ENCODE measurements at regions not wholly inside any gene's neighbourhood (a gene's known extent, or its start where the extent isn't known, plus 50 kb on each side); places are given as distances from the start of the nearest gene placed in this dataset.

GRCh38 chr7:88398459-88398858 lies 91.8 kb upstream of the STEAP4 start:
- TF ChIP-seq CTCF (IDR thresholded peaks at IDR 0.05): no peak
- no peak for TF ChIP-seq POLR2A (IDR thresholded peaks at IDR 0.05)
- no peak for TF ChIP-seq EP300 (IDR thresholded peaks at IDR 0.05)
